Neural progenitor cell (in vitro differentiated cells): ENCODE measurements at regions not wholly inside any gene's neighbourhood (a gene's known extent, or its start where the extent isn't known, plus 50 kb on each side); places are given as distances from the start of the nearest gene placed in this dataset.

Experiments used
- DNase-seq: peaks from one replicate; pipeline ENCODE4 v3.0.0-alpha.2; 2016; ENCODE audit warnings: low spot score
- H2AFZ ChIP-seq: fragments of 200-600 bp; sonication (generic); replicated peaks from 2 replicates; pipeline ENCODE4 v1.6.1; 2016; ENCODE audit warnings: antibody characterized with exemption
- H3F3A ChIP-seq: fragments of 200-600 bp; sonication (generic); 2 replicates; pipeline ENCODE4 v1.6.1; 2016; ENCODE audit warnings: antibody characterized with exemption, low read depth
- H3K27ac ChIP-seq: fragments of 200-600 bp; sonication (generic); 2 replicates; pipeline ENCODE4 v1.5.1; 2016; ENCODE audit warnings: mild to moderate bottlenecking
- H3K27me3 ChIP-seq: fragments of 200-600 bp; sonication (generic); 2 replicates; pipeline ENCODE4 v1.6.1; 2016; ENCODE audit warnings: mild to moderate bottlenecking, moderate library complexity
- H3K36me3 ChIP-seq: fragments of 200-600 bp; sonication (generic); 2 replicates; pipeline ENCODE4 v1.5.1; 2016
- H3K4me1 ChIP-seq: fragments of 200-600 bp; sonication (generic); 2 replicates; pipeline ENCODE4 v1.6.1; 2016; ENCODE audit warnings: mixed run types
- H3K4me2 ChIP-seq: fragments of 200-600 bp; sonication (generic); 2 replicates; pipeline ENCODE4 v1.6.1; 2016
- H3K4me3 ChIP-seq: fragments of 200-600 bp; sonication (generic); 2 replicates; pipeline ENCODE4 v1.5.1; 2016
- H3K79me2 ChIP-seq: fragments of 200-600 bp; sonication (generic); 2 replicates; pipeline ENCODE4 v1.6.1; 2016; ENCODE audit warnings: low read depth
- H3K9ac ChIP-seq: fragments of 200-600 bp; sonication (generic); 2 replicates; pipeline ENCODE4 v1.6.1; 2016
- H3K9me3 ChIP-seq: fragments of 200-600 bp; sonication (generic); 2 replicates; pipeline ENCODE4 v1.5.1; 2016; ENCODE audit warnings: low read depth
- H4K20me1 ChIP-seq: fragments of 200-600 bp; sonication (generic); 2 replicates; pipeline ENCODE4 v1.6.1; 2016; ENCODE audit warnings: low read depth
- H3K27ac Mint-ChIP-seq: 3 replicates; pipeline ENCODE4 v1.8.0; 2021; ENCODE audit warnings: mixed read lengths
- H3K27me3 Mint-ChIP-seq: 2 replicates; pipeline ENCODE4 v1.8.0; 2022; ENCODE audit warnings: low read depth, mild to moderate bottlenecking, inconsistent platforms, moderate library complexity, mixed read lengths; ENCODE audit not compliant: insufficient read depth
- H3K36me3 Mint-ChIP-seq: 3 replicates; pipeline ENCODE4 v1.8.0; 2021; ENCODE audit warnings: mixed read lengths
- H3K4me1 Mint-ChIP-seq: 3 replicates; pipeline ENCODE4 v1.8.0; 2021; ENCODE audit warnings: mixed read lengths
- H3K4me3 Mint-ChIP-seq: 3 replicates; pipeline ENCODE4 v1.8.0; 2021; ENCODE audit warnings: mild to moderate bottlenecking, moderate library complexity, mixed read lengths
- H3K9me3 Mint-ChIP-seq: 3 replicates; pipeline ENCODE4 v1.8.0; 2020; ENCODE audit warnings: mixed read lengths
- CTCF ChIP-seq: fragments of 200-600 bp; sonication (generic); IDR thresholded peaks from 2 replicates; pipeline ENCODE4 v1.5.1; 2017; ENCODE audit warnings: antibody characterized with exemption, mild to moderate bottlenecking
- EZH2 ChIP-seq: fragments of 200-600 bp; sonication (generic); IDR thresholded peaks from 2 replicates; pipeline ENCODE4 v1.6.1; 2017; ENCODE audit warnings: antibody characterized with exemption, mild to moderate bottlenecking, moderate library complexity
- EZH2phosphoT487 ChIP-seq: fragments of 200-600 bp; sonication (generic); IDR thresholded peaks from 2 replicates; pipeline ENCODE4 v1.6.1; 2017; ENCODE audit warnings: antibody characterized with exemption

DNA sequence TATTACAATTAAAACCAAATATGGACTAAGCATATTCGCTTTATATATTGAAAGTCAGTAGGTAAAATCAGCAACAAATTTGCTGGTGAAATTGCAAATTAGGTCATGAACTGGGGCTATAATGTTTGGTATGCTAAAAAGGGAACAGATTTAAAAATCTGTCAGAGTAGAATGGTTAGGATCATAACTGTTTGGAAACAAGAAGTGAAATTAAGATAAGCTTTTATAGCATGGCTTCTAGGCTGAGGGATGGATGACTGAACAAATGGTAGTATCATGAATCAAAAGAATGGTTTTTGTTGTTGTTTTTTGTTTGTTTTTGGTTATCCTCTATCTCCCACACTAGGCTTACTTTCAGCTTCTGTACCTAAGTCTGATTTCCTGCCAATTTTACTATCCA is 1090.4 kb downstream of the PCDH9 start:
- Histone ChIP-seq H3K27me3 (no peaks in the 10 kb centered on the region), H3F3A (no peaks in the 10 kb centered on the region), H3K79me2 (no peaks in the 10 kb centered on the region), H3K4me3 (no peak overlapping the region), H3K4me2 (no peak overlapping the region), H2AFZ (no peak overlapping the region), H4K20me1 (no peaks in the 10 kb centered on the region), H3K36me3 (no peaks in the 10 kb centered on the region), H3K4me1 (no peaks in the 10 kb centered on the region), H3K27ac (no peak overlapping the region), H3K9ac (no peak overlapping the region), H3K9me3 (no peaks in the 10 kb centered on the region)
- Mint-ChIP-seq H3K36me3 (no peaks in the 10 kb centered on the region), H3K4me1 (no peaks in the 10 kb centered on the region), H3K4me3 (no peak overlapping the region), H3K27me3 (peaks cover 2% of the 10 kb centered on the region), H3K27ac (no peak overlapping the region), H3K9me3 (no peaks in the 10 kb centered on the region)
- no peak for DNase-seq
- no peak for TF ChIP-seq EZH2
- no peak for TF ChIP-seq CTCF
- TF ChIP-seq EZH2phosphoT487 = no peak

DNA sequence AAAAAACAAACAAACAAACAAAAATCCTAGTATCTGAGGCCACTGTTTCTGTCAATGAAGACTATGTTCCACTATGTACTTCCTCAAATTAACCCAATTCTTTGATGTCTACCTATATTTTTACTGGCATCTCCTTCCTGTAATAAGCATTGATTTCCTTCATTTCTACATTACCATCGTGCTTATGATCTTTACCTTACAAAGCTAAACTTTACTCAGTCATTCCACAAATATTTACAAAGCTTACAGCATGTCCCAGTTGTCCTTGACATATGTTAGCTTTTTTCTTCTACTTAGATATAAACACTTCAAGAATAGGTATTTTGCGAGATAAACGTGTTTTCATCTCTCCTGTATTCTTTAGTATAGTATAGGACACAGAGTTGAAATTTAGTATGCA is 1090.9 kb downstream of the PCDH9 start:
- Mint-ChIP-seq H3K27me3 (peaks cover 2% of the 10 kb centered on the region), H3K27ac (no peak overlapping the region)

DNA sequence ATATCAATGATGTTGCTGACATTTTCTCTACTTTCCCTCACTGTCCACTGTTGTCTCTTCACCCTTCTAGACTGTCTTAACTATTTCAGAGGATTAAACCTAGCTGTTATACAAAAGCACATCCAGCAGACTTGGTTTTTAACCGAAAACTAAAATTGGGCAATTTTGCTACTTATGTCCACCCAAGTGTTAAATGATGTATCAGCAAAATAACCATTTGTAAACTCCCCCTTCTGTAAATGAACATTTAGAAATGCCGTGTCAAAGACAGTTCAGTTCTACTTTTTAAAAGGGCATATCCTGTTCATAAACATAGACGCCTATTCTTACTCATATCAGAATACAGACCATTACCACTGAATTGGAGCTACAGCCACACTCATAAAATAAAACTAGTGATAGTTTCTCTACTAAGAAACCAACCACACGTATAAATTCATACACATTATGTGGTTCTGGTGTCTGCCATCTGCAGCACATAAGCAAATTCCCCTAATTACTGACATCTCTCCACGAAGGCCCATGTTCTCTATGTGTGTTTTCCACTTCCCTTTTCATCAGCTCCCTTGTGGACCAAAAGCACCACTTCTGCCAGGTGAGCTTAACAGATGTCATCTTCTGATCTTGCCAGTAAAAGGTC is 1091.8 kb downstream of the PCDH9 start:
- H3F3A ChIP-seq = no peaks in the 10 kb centered on the region
- Mint-ChIP-seq H3K36me3 (no peaks in the 10 kb centered on the region), H3K4me1 (no peaks in the 10 kb centered on the region), H3K4me3 (no peak overlapping the region), H3K27me3 (no peaks in the 10 kb centered on the region), H3K27ac (no peak overlapping the region), H3K9me3 (no peaks in the 10 kb centered on the region)
- no peak overlapping the region for H3K4me3 ChIP-seq
- no peaks in the 10 kb centered on the region for H3K36me3 ChIP-seq
- H3K4me1 ChIP-seq = no peaks in the 10 kb centered on the region
- H3K27ac ChIP-seq = no peak overlapping the region
- H3K9ac ChIP-seq = no peak overlapping the region
- no peak for DNase-seq
- no peak overlapping the region for H2AFZ ChIP-seq
- H3K27me3 ChIP-seq = no peaks in the 10 kb centered on the region
- no peak for TF ChIP-seq EZH2
- no peak for TF ChIP-seq CTCF
- TF ChIP-seq EZH2phosphoT487 = no peak
- H4K20me1 ChIP-seq = no peaks in the 10 kb centered on the region
- no peak overlapping the region for H3K4me2 ChIP-seq
- H3K9me3 ChIP-seq = no peaks in the 10 kb centered on the region
- H3K79me2 ChIP-seq = no peaks in the 10 kb centered on the region

More for the DNA sequence above, 1090.9 kb downstream of the PCDH9 start:
- Histone ChIP-seq H2AFZ (no peak overlapping the region), H3K79me2 (no peaks in the 10 kb centered on the region), H3K36me3 (no peaks in the 10 kb centered on the region), H4K20me1 (no peaks in the 10 kb centered on the region), H3K4me2 (no peak overlapping the region), H3K4me1 (no peaks in the 10 kb centered on the region), H3K9me3 (no peaks in the 10 kb centered on the region), H3K27ac (no peak overlapping the region), H3K4me3 (no peak overlapping the region), H3K9ac (no peak overlapping the region), H3F3A (no peaks in the 10 kb centered on the region), H3K27me3 (no peaks in the 10 kb centered on the region)
- Mint-ChIP-seq H3K4me1 (no peaks in the 10 kb centered on the region), H3K36me3 (no peaks in the 10 kb centered on the region), H3K4me3 (no peak overlapping the region), H3K9me3 (no peaks in the 10 kb centered on the region)
- TF ChIP-seq EZH2phosphoT487 (no peak), CTCF (no peak), EZH2 (no peak)
- no peak for DNase-seq
